BJ (cell line): ENCODE measurements at regions not wholly inside any gene's neighbourhood (a gene's known extent, or its start where the extent isn't known, plus 50 kb on each side); places are given as distances from the start of the nearest gene placed in this dataset.

ENCODE experiments used
- CTCF ChIA-PET: fragments of 350-600 bp; formaldehyde crosslinking; extraction: SDS; loops from one replicate; lab custom pipeline; 2021; ENCODE audit warnings: antibody characterized with exemption, inconsistent platforms; lab: Yijun Ruan, JAX
- POLR2A ChIA-PET: fragments of 300-600 bp; sonication (Branson Sonifier 250); formaldehyde crosslinking; extraction: SDS; loops from one replicate; lab custom pipeline; 2021; ENCODE audit warnings: antibody characterized with exemption; lab: Charles Lee
- DNase-seq: peaks from one replicate; pipeline ENCODE4 v3.0.0-alpha.2; 2011; ENCODE audit warnings: low read depth
- H3K27me3 ChIP-seq: 2 replicates; pipeline ENCODE4 v1.6.0; 2011; ENCODE audit warnings: low read length; ENCODE audit not compliant: control insufficient read depth, insufficient read depth
- H3K36me3 ChIP-seq: 2 replicates; pipeline ENCODE4 v1.5.1; 2011; ENCODE audit warnings: low read length; ENCODE audit not compliant: control insufficient read depth, insufficient read depth
- H3K4me3 ChIP-seq: 2 replicates; pipeline ENCODE4 v1.5.1; 2011; ENCODE audit warnings: low read depth, mild to moderate bottlenecking, control low read depth, low read length
- TF ChIP-seq, protein P1 (sequence below): IDR thresholded peaks from 2 replicates; pipeline ENCODE4 v1.5.1; 2011; ENCODE audit warnings: low read depth, mild to moderate bottlenecking, control low read depth, inconsistent platforms, low read length, moderate library complexity; ENCODE audit not compliant: insufficient read depth

DNA sequence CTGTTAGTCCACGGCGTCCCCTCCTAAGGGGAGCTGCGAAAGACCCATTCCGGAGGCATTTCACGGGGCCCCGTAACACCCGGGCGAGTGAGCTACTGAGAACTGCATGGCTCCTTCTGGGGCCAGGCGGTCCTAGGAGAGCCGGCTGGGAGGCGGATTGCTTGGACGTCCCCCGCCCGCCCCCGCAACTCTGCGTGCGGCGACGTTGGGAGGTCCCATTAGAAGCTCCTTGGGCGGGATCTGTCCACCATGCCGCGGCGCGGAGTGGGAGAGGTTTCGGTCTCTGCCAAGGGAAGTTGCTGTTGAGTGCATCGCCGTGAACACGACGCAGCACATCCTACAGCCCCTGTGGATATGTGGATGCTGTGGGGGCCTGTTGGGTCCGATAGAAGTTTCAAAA, 85.4 kb upstream of the IGFBP7 start:
- TF ChIP-seq, protein P1, sequence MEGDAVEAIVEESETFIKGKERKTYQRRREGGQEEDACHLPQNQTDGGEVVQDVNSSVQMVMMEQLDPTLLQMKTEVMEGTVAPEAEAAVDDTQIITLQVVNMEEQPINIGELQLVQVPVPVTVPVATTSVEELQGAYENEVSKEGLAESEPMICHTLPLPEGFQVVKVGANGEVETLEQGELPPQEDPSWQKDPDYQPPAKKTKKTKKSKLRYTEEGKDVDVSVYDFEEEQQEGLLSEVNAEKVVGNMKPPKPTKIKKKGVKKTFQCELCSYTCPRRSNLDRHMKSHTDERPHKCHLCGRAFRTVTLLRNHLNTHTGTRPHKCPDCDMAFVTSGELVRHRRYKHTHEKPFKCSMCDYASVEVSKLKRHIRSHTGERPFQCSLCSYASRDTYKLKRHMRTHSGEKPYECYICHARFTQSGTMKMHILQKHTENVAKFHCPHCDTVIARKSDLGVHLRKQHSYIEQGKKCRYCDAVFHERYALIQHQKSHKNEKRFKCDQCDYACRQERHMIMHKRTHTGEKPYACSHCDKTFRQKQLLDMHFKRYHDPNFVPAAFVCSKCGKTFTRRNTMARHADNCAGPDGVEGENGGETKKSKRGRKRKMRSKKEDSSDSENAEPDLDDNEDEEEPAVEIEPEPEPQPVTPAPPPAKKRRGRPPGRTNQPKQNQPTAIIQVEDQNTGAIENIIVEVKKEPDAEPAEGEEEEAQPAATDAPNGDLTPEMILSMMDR, result no peak
- peaks cover 3% of the 10 kb centered on the region for H3K27me3 ChIP-seq
- ChIA-PET CTCF (no interaction called here), POLR2A (no interaction called here)
- no peak overlapping the region for H3K4me3 ChIP-seq
- no peaks in the 10 kb centered on the region for H3K36me3 ChIP-seq
- no peak for DNase-seq

DNA sequence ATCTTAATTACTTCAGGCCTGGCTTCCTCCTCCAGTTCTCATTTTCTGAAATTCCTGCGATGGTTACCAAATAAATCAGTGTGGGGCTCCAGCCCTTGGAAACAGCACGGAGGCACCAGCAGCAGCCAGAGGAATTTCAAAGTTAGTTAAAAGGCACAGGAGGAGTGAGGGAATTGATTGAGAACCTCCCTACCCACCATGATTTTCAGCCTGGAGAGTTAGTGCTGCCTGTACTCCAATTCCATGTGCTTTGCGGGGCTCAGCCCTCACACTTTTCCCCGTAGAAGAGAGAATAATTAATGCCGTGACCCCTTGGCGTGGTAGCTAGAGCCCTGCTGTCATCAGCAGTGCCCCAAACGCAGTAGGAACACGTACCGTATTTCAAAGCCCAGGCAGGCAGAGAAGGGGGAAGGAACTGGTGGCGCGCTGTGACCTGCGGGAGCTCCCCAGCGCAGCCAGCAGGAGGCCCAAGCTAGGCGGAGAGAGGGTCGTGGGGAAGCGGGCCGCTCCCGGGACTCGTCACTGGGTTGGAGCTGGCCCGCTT, 84.0 kb upstream of the IGFBP7 start:
- TF ChIP-seq, protein P1, result 0 out of 2 replicates have a peak, but pooled peaks have one; percentile 4
- POLR2A ChIA-PET, result no interaction called here
- H3K27me3 ChIP-seq, result peaks cover 5% of the 10 kb centered on the region
- H3K36me3 ChIP-seq, result no peaks in the 10 kb centered on the region
- H3K4me3 ChIP-seq, result no peak overlapping the region
- no peak for DNase-seq
- CTCF ChIA-PET, result interaction anchor here (1.1 kb wide), 1 partner anchor 10 kb away, joined by 4 read pairs; no protein-coding TSS in a partner anchor

DNA sequence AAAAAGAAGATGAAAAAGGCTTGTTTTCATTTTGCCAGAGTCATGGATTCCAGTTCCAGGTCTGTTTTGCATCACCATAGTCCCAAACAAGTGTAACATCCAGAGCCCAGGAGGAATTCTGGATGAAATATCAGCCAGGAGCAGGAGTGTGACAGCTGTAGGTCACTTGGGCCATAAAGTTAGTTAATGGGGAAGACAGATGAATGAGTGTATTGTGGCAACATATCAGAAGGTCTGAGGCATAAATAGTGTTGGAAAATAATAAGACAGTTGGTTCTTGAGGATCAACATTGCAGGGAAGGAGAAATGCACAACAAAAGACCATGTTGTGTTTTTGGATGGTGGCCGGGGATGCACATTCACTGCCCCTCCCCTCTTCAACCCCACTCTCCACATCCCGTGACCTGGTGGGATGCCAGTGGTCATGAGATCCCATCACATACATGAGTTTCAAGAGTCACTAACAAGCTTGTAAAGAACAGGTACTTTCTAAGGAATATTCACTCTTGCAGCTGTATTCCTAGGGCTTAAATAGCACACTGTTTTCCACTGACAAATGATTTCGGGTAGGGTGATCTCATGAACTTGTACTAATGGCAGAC, 83.1 kb upstream of the IGFBP7 start:
- TF ChIP-seq, protein P1, result no peak
- ChIA-PET POLR2A (no interaction called here), CTCF (interaction anchor here (0.7 to 1.8 kb wide), 2 partner anchors 15 to 30 kb away, joined by 3 to 5 read pairs; no protein-coding TSS in a partner anchor)
- no peak for DNase-seq
- no peak overlapping the region for H3K4me3 ChIP-seq
- peaks cover 5% of the 10 kb centered on the region for H3K27me3 ChIP-seq
- no peaks in the 10 kb centered on the region for H3K36me3 ChIP-seq

DNA sequence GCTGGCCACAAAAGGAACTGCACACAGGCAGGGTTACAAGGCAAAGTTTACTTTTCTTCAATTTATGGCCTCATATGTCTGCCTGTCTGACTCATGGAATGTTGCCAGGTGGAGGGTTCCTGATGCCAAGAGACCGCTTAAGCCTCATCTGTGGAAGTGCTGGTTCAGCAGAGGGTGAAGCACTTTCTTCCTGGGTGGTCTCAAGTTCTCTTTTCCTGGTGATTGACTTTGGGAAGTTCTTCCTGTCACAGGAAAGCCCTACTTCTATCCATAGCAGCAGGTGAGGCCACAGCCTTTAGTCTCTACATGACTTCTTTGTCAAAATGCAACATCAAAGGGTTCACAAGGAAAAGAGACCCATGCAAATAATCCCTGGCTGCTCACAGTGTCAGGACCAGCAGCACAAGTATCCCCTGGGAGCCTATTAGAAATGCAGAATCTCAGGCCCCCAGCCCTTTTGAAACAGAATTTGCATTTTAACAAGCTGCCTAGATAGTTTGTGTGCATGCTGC, 81.4 kb upstream of the IGFBP7 start:
- Histone ChIP-seq H3K36me3 (no peaks in the 10 kb centered on the region), H3K27me3 (peaks cover 5% of the 10 kb centered on the region; the same call in 1 of the 2 replicates), H3K4me3 (no peak overlapping the region)
- CTCF ChIA-PET, result interaction anchor here (0.6 to 1.9 kb wide), 9 partner anchors 9 to 1048 kb away, joined by 3 to 10 read pairs (median 4); no protein-coding TSS in a partner anchor
- no peak for DNase-seq
- TF ChIP-seq, protein P1, result no peak
- POLR2A ChIA-PET, result no interaction called here
